Superior temporal gyrus (tissue), 1 donor: ENCODE measurements at regions not wholly inside any gene's neighbourhood (a gene's known extent, or its start where the extent isn't known, plus 50 kb on each side); places are given as distances from the start of the nearest gene placed in this dataset.

Experiments used
- DNase-seq: peaks from one replicate; pipeline ENCODE4 v3.0.0-alpha.2; 2016; ENCODE audit errors: extremely low spot score

- no peak for DNase-seq
Measured at GRCh38 chr16:76900285-76901263, 290.4 kb upstream of the MON1B start.

- DNase-seq, result no peak
Measured at GRCh38 chr16:76906552-76906951, 284.4 kb upstream of the MON1B start.

- DNase-seq, result no peak
Measured at GRCh38 chr16:76910931-76911330, 280.1 kb upstream of the MON1B start.

DNA sequence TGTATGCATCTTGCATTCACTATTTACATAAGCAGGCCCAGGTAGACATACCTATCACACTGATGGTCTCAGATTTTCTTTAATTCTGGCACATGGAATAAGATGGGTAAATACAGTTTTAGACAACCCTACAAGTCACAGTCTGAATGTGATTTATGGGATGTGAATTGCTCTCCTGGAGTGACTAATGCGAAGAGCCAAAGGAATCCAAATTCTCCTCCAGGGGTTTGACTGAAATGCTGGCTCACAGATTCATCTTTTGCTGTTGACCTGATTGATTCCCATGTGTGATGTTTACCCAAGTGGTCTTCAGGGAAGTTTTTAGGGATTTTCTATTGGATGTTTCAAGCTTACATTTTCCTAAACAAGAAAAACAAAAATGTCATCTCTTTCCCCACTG lies 277.9 kb upstream of the MON1B start:
- DNase-seq, result no peak

- no peak for DNase-seq
Measured at GRCh38 chr16:76926042-76926441, 264.9 kb upstream of the MON1B start.

- DNase-seq, result no peak
Measured at GRCh38 chr16:76926595-76926994, 264.4 kb upstream of the MON1B start.

DNA sequence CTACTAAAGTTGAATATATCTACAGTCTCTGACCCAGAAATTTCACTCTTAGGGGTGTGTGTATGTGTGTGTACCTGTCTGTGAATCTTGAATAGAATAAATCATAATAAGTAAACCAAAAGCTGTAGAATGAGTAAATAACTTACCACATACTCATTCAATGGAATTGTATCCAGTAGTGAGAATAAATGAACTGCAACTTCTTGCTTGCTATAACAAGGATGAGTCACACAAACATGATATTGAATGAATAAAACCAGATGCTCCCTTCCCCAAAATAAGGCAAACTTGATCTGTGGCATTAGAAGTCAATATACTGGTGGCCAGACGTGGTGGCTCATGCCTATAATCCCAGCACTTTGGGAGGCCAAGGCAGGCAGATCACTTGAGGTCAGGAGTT lies 259.8 kb upstream of the MON1B start:
- DNase-seq, result no peak

- DNase-seq, result no peak
Measured at GRCh38 chr16:76932541-76933211, 258.3 kb upstream of the MON1B start.

DNA sequence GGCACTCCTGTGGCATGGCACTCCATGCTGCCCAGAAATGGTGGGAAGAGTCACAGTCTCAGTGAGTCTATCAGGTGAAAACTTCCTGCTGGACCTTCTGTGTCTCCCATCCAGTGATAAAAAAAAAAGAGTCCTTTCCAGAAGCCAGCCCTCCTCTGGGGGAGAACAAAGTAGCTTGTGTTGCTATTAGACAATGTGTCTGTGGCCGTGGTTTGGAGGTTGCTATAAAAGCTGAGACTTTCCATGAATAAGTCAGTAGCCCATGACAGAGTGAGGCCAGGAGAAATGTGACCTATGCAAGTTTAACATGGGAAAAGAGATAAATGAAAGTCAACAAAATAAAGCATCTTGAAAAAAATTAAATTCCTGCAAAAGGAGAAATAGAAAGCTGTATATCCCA lies 250.7 kb upstream of the MON1B start:
- DNase-seq, result no peak

GRCh38 chr16:76941113-76941512 lies 249.9 kb upstream of the MON1B start:
- no peak for DNase-seq

- no peak for DNase-seq
Measured at GRCh38 chr16:76942089-76942488, 248.9 kb upstream of the MON1B start.

DNA sequence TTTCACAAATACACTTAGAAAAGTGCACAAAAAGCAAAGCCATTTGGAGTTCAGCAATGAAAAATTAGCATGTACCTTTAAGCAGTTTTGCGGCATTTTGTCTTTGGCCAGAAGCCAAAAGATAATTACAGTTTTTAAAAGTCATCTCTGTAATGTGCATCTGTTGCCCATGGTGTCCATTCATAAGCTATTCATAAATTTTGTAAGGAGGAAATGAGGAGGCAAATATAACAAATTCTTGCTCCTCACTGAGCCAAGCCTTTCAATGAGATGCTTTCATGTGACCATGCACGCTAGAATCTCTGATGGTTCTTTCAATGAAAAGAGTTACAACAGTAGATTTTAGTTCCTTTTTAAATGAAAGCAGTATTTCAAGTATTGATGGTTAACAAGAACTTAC lies 247.1 kb upstream of the MON1B start:
- no peak for DNase-seq

DNA sequence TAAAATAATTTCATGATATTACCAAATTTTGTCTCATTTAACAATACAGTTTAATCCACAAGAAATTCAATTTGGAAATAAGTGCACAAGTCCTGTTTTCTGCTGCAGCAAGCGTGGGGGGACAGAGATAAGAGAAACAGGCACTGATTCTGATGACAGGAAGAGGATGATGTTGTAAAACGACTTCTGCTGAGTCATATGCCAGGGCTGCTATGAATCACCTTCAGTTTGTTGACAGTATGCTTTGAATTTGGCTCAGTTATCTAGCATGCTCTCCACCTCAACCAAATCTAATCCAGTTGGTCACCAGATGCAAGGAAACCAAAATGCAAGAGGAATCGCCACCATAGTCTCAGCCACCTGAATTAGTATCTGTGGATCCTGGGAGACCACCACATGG lies 244.1 kb upstream of the MON1B start:
- DNase-seq, result peak; percentile 27

DNA sequence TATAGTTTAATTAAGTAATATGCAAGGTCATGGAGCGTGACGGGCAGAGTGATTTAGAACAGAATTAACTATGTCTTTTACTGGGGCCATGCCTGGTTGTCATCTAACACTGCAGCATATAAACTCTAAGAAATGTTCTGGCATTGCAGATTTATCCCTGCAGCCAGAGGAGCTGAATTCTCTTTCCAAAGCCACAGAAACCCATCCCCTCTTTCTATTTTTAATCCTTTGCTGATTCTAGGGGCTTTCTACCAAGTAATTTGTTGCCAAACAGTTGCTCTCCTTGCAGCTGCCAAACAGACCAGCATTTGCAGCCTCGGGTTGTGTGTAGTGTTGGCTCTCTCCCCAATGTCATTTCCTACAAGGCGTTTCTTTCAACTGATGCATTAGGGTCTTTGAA lies 243.2 kb upstream of the MON1B start:
- DNase-seq, result no peak

GRCh38 chr16:76955629-76956028 lies 235.4 kb upstream of the MON1B start:
- DNase-seq, result no peak

- DNase-seq, result no peak
Measured at GRCh38 chr16:76956394-76956793, 234.6 kb upstream of the MON1B start.

- no peak for DNase-seq
Measured at GRCh38 chr16:76956841-76957240, 234.1 kb upstream of the MON1B start.

- DNase-seq, result no peak
Measured at GRCh38 chr16:76959166-76959565, 231.8 kb upstream of the MON1B start.

GRCh38 chr16:76963614-76964315 lies 227.2 kb upstream of the MON1B start:
- no peak for DNase-seq

GRCh38 chr16:76964464-76965154 lies 226.4 kb upstream of the MON1B start:
- no peak for DNase-seq

- no peak for DNase-seq
Measured at GRCh38 chr16:76970087-76970744, 220.8 kb upstream of the MON1B start.
